ENCODE measurements at regions not wholly inside any gene's neighbourhood (a gene's known extent, or its start where the extent isn't known, plus 50 kb on each side); places are given as distances from the start of the nearest gene placed in this dataset.

DNA sequence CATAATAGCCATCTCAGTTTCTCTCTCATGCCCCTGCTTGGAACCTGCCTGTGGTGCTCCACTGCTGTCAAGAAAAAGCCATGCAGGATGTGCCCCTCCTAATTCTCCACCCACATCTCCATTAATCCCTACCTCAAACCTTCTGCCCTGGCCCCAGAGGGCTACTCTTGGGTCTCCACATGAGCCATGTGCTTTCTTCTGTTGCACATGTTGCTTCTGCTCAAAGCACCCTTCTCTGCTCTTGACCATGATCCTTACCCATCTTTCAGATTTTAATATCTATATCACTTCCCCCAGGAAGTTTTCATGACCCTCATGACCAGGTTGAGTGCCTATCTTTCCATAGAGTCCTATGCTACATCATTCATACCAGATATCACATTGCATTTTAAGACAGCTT lies 514.2 kb downstream of the RPS24 start:
- intact Hi-C loops (cut with micrococcal nuclease): no loop called here
- H3K9me3 ChIP-seq (ENCODE audit: control insufficient read depth in 1 of 2, insufficient read depth in 1 of 2, low read depth in 1 of 2, low read length in 2 of 2): no peaks in the 10 kb centered on the region
- no peaks in the 10 kb centered on the region for H3K79me2 ChIP-seq (ENCODE audit: insufficient read depth, low read length)
- RAD21 ChIA-PET (ENCODE audit: low non-redundant PET in 1 of 2, low total read pairs in 2 of 2, uncharacterized antibody in 2 of 2, unreplicated experiment in 2 of 2): no interaction called here
- H3K27me3 ChIP-seq (ENCODE audit: insufficient read depth, low read length): peaks cover 22% of the 10 kb centered on the region; the same call in 1 of the 2 replicates
- DNase-seq (ENCODE audit: low read depth, low spot score): no peak
- no peak overlapping the region for H3K4me3 ChIP-seq (replicated peaks in 1 of 2; ENCODE audit: low read depth in 1 of 2, low read length in 2 of 2)
- CTCF ChIA-PET: no interaction called here
- no TSS peak for BruUV-seq (replicated peaks)
- no peaks in the 10 kb centered on the region for H4K20me1 ChIP-seq (ENCODE audit: insufficient read depth)
- H3K9me2 ChIP-seq (ENCODE audit: insufficient read depth): no peaks in the 10 kb centered on the region
- no peak for ATAC-seq
- H3K9ac ChIP-seq (ENCODE audit: low read length): no peak overlapping the region
- H3K4me2 ChIP-seq (ENCODE audit: low read length): no peak overlapping the region
- H3K27ac ChIP-seq (ENCODE audit: low read depth, low read length): no peak overlapping the region
- no peaks in the 10 kb centered on the region for H3K36me3 ChIP-seq (ENCODE audit: control insufficient read depth in 1 of 2, insufficient read depth in 2 of 2, low read length in 2 of 2)
- TF ChIP-seq TCF7L2 (IDR thresholded peaks at IDR 0.05; ENCODE audit: borderline replicate concordance, extremely low read depth, insufficient read depth, insufficient read length) (no peak), SP1 (IDR thresholded peaks at IDR 0.05; ENCODE audit: low read depth) (no peak), FOSL1 (IDR thresholded peaks at IDR 0.05; ENCODE audit: low read depth) (no peak), SIN3A (IDR thresholded peaks at IDR 0.05; ENCODE audit: low read depth) (no peak), YY1 (IDR thresholded peaks at IDR 0.05; ENCODE audit: extremely low read depth, insufficient replicate concordance, low read depth, low read length) (no peak), POLR2A (IDR thresholded peaks at IDR 0.05; ENCODE audit: borderline replicate concordance, extremely low read depth, insufficient read depth, insufficient read length) (no peak)
- TF ChIP-seq, protein P1, sequence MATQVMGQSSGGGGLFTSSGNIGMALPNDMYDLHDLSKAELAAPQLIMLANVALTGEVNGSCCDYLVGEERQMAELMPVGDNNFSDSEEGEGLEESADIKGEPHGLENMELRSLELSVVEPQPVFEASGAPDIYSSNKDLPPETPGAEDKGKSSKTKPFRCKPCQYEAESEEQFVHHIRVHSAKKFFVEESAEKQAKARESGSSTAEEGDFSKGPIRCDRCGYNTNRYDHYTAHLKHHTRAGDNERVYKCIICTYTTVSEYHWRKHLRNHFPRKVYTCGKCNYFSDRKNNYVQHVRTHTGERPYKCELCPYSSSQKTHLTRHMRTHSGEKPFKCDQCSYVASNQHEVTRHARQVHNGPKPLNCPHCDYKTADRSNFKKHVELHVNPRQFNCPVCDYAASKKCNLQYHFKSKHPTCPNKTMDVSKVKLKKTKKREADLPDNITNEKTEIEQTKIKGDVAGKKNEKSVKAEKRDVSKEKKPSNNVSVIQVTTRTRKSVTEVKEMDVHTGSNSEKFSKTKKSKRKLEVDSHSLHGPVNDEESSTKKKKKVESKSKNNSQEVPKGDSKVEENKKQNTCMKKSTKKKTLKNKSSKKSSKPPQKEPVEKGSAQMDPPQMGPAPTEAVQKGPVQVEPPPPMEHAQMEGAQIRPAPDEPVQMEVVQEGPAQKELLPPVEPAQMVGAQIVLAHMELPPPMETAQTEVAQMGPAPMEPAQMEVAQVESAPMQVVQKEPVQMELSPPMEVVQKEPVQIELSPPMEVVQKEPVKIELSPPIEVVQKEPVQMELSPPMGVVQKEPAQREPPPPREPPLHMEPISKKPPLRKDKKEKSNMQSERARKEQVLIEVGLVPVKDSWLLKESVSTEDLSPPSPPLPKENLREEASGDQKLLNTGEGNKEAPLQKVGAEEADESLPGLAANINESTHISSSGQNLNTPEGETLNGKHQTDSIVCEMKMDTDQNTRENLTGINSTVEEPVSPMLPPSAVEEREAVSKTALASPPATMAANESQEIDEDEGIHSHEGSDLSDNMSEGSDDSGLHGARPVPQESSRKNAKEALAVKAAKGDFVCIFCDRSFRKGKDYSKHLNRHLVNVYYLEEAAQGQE (IDR thresholded peaks at IDR 0.05; ENCODE audit: low read depth): no peak
- TF ChIP-seq, protein P2, sequence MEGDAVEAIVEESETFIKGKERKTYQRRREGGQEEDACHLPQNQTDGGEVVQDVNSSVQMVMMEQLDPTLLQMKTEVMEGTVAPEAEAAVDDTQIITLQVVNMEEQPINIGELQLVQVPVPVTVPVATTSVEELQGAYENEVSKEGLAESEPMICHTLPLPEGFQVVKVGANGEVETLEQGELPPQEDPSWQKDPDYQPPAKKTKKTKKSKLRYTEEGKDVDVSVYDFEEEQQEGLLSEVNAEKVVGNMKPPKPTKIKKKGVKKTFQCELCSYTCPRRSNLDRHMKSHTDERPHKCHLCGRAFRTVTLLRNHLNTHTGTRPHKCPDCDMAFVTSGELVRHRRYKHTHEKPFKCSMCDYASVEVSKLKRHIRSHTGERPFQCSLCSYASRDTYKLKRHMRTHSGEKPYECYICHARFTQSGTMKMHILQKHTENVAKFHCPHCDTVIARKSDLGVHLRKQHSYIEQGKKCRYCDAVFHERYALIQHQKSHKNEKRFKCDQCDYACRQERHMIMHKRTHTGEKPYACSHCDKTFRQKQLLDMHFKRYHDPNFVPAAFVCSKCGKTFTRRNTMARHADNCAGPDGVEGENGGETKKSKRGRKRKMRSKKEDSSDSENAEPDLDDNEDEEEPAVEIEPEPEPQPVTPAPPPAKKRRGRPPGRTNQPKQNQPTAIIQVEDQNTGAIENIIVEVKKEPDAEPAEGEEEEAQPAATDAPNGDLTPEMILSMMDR (IDR thresholded peaks at IDR 0.05 in 2 of 3, conservative IDR thresholded peaks at IDR 0.05 in 1 of 3; ENCODE audit: borderline replicate concordance in 1 of 3, insufficient read depth in 1 of 3, low read depth in 2 of 3, low read length in 2 of 3): no peak
- no peaks in the 10 kb centered on the region for H3K4me1 ChIP-seq (ENCODE audit: control insufficient read depth in 1 of 2, insufficient read depth in 2 of 2, low read length in 2 of 2)
- POLR2A ChIA-PET: no interaction called here
- H2AFZ ChIP-seq (ENCODE audit: low read depth, low read length, poor library complexity, severe bottlenecking): no peak overlapping the region

All from HCT116 (cell line).